MM.1S (cell line): ENCODE measurements at regions not wholly inside any gene's neighbourhood (a gene's known extent, or its start where the extent isn't known, plus 50 kb on each side); places are given as distances from the start of the nearest gene placed in this dataset.

Experiments used
- DNase-seq: peaks from one replicate; pipeline ENCODE4 v3.0.0-alpha.2; 2015
- H2AFZ ChIP-seq: fragments of 300-600 bp; sonication (generic); 2 replicates; pipeline ENCODE4 v1.6.0; 2016; ENCODE audit warnings: antibody characterized with exemption, low read length
- H3F3A ChIP-seq: fragments of 300-600 bp; sonication (generic); 2 replicates; pipeline ENCODE4 v1.6.1; 2016; ENCODE audit warnings: mild to moderate bottlenecking, antibody characterized with exemption, low read length, moderate library complexity, mixed read lengths; ENCODE audit not compliant: insufficient read depth
- H3K27ac ChIP-seq: fragments of 300-600 bp; sonication (generic); 2 replicates; pipeline ENCODE4 v1.5.1; 2016; ENCODE audit warnings: mild to moderate bottlenecking, low read length
- H3K27me3 ChIP-seq: fragments of 300-600 bp; sonication (generic); replicated peaks from 2 replicates; pipeline ENCODE4 v1.6.0; 2016; ENCODE audit warnings: low read length; ENCODE audit not compliant: insufficient read depth
- H3K36me3 ChIP-seq: fragments of 300-600 bp; sonication (generic); replicated peaks from 2 replicates; pipeline ENCODE4 v1.6.1; 2016; ENCODE audit warnings: mild to moderate bottlenecking, low read length, mixed read lengths; ENCODE audit not compliant: insufficient read depth
- H3K4me1 ChIP-seq: fragments of 300-600 bp; sonication (generic); 2 replicates; pipeline ENCODE4 v1.6.1; 2016; ENCODE audit warnings: low read length, mixed read lengths
- H3K4me2 ChIP-seq: fragments of 300-600 bp; sonication (generic); 2 replicates; pipeline ENCODE4 v1.6.0; 2016; ENCODE audit warnings: low read depth, low read length
- H3K4me3 ChIP-seq: fragments of 300-600 bp; sonication (generic); 2 replicates; pipeline ENCODE4 v1.5.1; 2016; ENCODE audit warnings: low read length, mixed read lengths
- H3K79me2 ChIP-seq: fragments of 300-600 bp; sonication (generic); 2 replicates; pipeline ENCODE4 v1.6.1; 2016; ENCODE audit warnings: mixed run types, low read length, mixed read lengths
- H3K9ac ChIP-seq: fragments of 300-600 bp; sonication (generic); 2 replicates; pipeline ENCODE4 v1.6.1; 2016; ENCODE audit warnings: low read length, mixed read lengths
- H3K9me2 ChIP-seq: fragments of 300-600 bp; sonication (generic); replicated peaks from 2 replicates; pipeline ENCODE4 v1.6.1; 2016; ENCODE audit warnings: mild to moderate bottlenecking, low read length, mixed read lengths; ENCODE audit not compliant: insufficient read depth
- H3K9me3 ChIP-seq: fragments of 300-600 bp; sonication (generic); replicated peaks from 2 replicates; pipeline ENCODE4 v1.6.1; 2016; ENCODE audit warnings: mild to moderate bottlenecking, low read length, mixed read lengths; ENCODE audit not compliant: insufficient read depth
- H4K20me1 ChIP-seq: fragments of 300-600 bp; sonication (generic); 2 replicates; pipeline ENCODE4 v1.6.1; 2016; ENCODE audit warnings: mild to moderate bottlenecking, low read length, moderate library complexity, mixed read lengths; ENCODE audit not compliant: insufficient read depth
- EZH2 ChIP-seq: fragments of 300-600 bp; sonication (generic); optimal IDR thresholded peaks from 2 replicates; pipeline ENCODE3; 2017; ENCODE audit warnings: low read depth, mild to moderate bottlenecking, antibody characterized with exemption, low read length, mixed read lengths
- EZH2phosphoT487 ChIP-seq: fragments of 300-600 bp; sonication (generic); IDR thresholded peaks from 2 replicates; pipeline ENCODE4 v1.6.1; 2018; ENCODE audit warnings: antibody characterized with exemption, low read length
- TF ChIP-seq, protein P1 (sequence below): fragments of 300-600 bp; sonication (generic); IDR thresholded peaks from 2 replicates; pipeline ENCODE4 v1.5.1; 2016; ENCODE audit warnings: antibody characterized with exemption, low read length, mixed read lengths

DNA sequence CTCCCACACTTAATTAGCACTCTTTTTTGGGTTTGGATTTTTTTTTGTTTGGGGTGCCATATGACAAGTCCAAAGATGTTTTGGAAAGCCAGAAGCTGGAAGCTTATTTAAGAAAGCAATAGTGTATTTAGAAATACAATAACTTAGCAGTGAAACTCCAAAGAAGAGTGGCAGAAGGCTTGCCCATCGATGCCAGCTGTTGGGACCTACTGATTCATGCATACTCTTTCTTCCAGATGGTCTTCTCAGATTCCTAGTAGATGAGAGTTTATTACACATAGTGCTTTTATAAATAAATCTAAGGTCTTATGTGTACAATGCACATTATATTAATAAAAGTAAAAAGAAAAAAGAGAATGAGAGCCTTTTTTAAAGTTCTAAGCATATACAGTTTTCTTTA lies 374.6 kb downstream of the OSTF1 start:
- Histone ChIP-seq H3K9me2 (no peaks in the 10 kb centered on the region), H2AFZ (no peak overlapping the region), H3K4me3 (no peak overlapping the region), H3F3A (peaks cover 3% of the 10 kb centered on the region; the same call in 1 of the 2 replicates), H3K36me3 (no peaks in the 10 kb centered on the region), H3K27me3 (no peaks in the 10 kb centered on the region), H3K4me2 (no peak overlapping the region), H3K79me2 (no peaks in the 10 kb centered on the region), H3K9ac (no peak overlapping the region), H4K20me1 (no peaks in the 10 kb centered on the region), H3K9me3 (no peaks in the 10 kb centered on the region), H3K4me1 (peaks cover 22% of the 10 kb centered on the region), H3K27ac (no peak overlapping the region)
- no peak for DNase-seq
- TF ChIP-seq EZH2 (no peak), EZH2phosphoT487 (no peak)
- TF ChIP-seq, protein P1, sequence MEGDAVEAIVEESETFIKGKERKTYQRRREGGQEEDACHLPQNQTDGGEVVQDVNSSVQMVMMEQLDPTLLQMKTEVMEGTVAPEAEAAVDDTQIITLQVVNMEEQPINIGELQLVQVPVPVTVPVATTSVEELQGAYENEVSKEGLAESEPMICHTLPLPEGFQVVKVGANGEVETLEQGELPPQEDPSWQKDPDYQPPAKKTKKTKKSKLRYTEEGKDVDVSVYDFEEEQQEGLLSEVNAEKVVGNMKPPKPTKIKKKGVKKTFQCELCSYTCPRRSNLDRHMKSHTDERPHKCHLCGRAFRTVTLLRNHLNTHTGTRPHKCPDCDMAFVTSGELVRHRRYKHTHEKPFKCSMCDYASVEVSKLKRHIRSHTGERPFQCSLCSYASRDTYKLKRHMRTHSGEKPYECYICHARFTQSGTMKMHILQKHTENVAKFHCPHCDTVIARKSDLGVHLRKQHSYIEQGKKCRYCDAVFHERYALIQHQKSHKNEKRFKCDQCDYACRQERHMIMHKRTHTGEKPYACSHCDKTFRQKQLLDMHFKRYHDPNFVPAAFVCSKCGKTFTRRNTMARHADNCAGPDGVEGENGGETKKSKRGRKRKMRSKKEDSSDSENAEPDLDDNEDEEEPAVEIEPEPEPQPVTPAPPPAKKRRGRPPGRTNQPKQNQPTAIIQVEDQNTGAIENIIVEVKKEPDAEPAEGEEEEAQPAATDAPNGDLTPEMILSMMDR = no peak

DNA sequence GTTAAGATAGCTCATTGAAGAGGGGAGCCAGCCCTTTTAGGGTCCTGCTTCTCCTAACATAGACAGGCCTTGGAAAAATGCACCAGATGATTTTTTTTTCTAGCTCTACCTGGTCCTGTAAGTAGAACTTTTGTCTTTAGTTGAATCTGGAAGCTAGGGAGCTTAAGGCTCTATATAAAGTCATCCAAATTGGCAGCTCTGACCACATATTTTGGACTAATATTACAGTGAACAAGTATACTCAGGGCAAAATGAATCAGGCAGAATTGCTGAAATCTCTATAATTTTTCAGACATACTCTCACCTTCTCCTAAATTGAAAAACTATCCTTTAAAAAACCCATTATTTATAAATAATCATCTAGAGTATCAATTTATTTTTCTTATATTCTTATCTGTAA lies 375.6 kb downstream of the OSTF1 start:
- no peaks in the 10 kb centered on the region for H4K20me1 ChIP-seq
- H3K4me1 ChIP-seq = peaks cover 22% of the 10 kb centered on the region
- DNase-seq = no peak
- TF ChIP-seq EZH2 = no peak
- TF ChIP-seq, protein P1 = no peak
- no peak for TF ChIP-seq EZH2phosphoT487
- no peaks in the 10 kb centered on the region for H3K9me3 ChIP-seq
- no peaks in the 10 kb centered on the region for H3K79me2 ChIP-seq
- no peak overlapping the region for H3K27ac ChIP-seq
- H3F3A ChIP-seq = peaks cover 3% of the 10 kb centered on the region; the same call in 1 of the 2 replicates
- H3K9ac ChIP-seq = no peak overlapping the region
- no peaks in the 10 kb centered on the region for H3K27me3 ChIP-seq
- no peak overlapping the region for H3K4me3 ChIP-seq
- H3K9me2 ChIP-seq = no peaks in the 10 kb centered on the region
- H3K4me2 ChIP-seq = no peak overlapping the region
- H2AFZ ChIP-seq = no peak overlapping the region
- no peaks in the 10 kb centered on the region for H3K36me3 ChIP-seq

DNA sequence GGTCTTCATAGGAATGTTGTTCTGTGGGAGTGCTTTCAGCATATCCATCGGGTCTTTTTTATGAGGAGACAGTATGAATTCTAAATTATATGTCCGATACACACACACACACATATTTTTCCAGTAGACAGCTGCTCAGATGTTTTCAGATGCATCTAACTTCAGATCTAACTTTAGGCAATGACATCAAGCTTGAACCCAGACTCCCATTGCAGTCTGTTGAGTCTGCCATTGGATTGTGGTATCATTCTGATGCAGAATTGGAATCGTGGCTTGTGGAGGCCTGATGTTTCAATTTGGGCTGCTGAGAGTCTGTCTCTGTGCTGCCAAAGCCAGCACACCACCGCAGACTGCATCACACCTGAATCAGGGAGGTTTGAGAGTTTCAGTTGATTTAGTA lies 376.4 kb downstream of the OSTF1 start:
- Histone ChIP-seq H3K27me3 (no peaks in the 10 kb centered on the region), H3K4me3 (no peak overlapping the region), H3K4me2 (no peak overlapping the region), H3K9ac (no peak overlapping the region), H3K79me2 (no peaks in the 10 kb centered on the region), H3K9me2 (no peaks in the 10 kb centered on the region), H3K4me1 (peaks cover 22% of the 10 kb centered on the region), H4K20me1 (no peaks in the 10 kb centered on the region), H3F3A (peaks cover 3% of the 10 kb centered on the region; the same call in 1 of the 2 replicates), H3K9me3 (no peaks in the 10 kb centered on the region), H3K27ac (no peak overlapping the region), H2AFZ (no peak overlapping the region), H3K36me3 (no peaks in the 10 kb centered on the region)
- TF ChIP-seq, protein P1 = no peak
- TF ChIP-seq EZH2 = no peak
- no peak for TF ChIP-seq EZH2phosphoT487
- DNase-seq = no peak

DNA sequence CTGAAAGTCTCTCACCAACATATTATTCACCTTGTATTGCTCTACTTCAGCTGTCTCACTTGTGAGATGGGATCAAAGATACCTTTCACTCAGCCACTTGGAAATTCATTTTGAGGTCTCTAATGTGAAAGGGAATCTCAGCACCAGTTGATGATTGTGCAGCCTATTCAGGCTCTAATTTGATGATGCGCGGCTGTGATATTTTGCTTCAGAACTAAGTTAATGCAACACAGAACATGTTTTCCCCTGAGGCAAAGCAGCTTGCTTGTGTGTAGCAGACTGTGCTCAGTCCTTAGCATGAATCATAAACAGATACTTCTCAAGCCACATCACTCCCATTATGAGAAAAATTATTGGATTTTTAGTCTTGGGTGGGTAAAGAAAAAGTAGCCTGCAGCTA lies 378.8 kb downstream of the OSTF1 start:
- Histone ChIP-seq H3K4me3 (no peak overlapping the region), H4K20me1 (no peaks in the 10 kb centered on the region), H3K9me3 (no peaks in the 10 kb centered on the region), H3K27ac (no peak overlapping the region), H3K4me1 (peaks cover 24% of the 10 kb centered on the region), H3K27me3 (no peaks in the 10 kb centered on the region), H3K9me2 (no peaks in the 10 kb centered on the region), H3K36me3 (no peaks in the 10 kb centered on the region), H3K4me2 (no peak overlapping the region), H2AFZ (no peak overlapping the region), H3F3A (no peaks in the 10 kb centered on the region), H3K9ac (no peak overlapping the region), H3K79me2 (no peaks in the 10 kb centered on the region)
- TF ChIP-seq, protein P1 = no peak
- TF ChIP-seq EZH2 (no peak), EZH2phosphoT487 (no peak)
- no peak for DNase-seq
